ENCODE measurements at regions not wholly inside any gene's neighbourhood (a gene's known extent, or its start where the extent isn't known, plus 50 kb on each side); places are given as distances from the start of the nearest gene placed in this dataset.
"Not testable (repeated sequence)": the region's sequence is repeated elsewhere in the genome, so short reads cannot be mapped to it uniquely, and the experiment has no call there.

DNA sequence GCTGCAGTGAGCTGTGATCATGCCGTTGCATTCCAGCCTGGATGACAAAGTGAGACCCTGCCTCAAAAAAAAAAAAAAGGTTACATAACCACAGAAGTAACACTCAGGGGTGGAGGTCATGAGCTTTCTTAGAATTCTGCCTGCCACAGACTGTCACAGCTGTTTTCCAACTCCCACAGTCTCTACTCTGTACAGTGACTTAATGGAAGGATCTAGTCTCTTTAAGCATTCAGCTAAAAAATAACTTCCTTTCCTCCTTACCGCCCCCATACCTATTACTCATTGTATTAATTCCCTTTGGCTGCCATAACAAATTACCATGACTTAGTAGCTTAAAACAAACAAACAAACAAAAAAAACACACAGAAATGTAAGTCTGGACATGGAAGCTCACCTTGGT lies 99.6 kb upstream of the UBE2E1 start:
- no peak for DNase-seq (ENCODE audit: low read depth in 3 of 3)

DNA sequence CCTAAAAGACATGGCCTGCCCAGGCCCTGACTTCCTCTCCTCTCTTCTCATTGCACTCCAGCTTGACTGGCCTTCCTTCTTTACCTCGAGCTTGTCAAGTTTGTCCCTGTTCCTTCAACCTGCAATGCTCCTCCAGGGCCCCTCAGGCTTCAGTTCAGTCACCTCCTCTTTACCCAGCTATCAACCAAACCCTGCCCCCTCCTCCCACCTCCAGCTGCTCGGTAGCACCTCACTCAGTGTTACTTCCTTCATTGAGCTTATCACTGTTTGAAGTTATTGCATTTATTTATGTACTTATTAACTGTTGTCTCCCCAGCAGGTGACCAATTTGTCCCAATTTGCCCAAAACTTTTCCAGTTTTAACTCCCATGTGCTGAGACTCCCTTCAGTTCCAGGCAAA lies 95.8 kb upstream of the UBE2E1 start:
- no peak for DNase-seq (ENCODE audit: low read depth in 3 of 3)

DNA sequence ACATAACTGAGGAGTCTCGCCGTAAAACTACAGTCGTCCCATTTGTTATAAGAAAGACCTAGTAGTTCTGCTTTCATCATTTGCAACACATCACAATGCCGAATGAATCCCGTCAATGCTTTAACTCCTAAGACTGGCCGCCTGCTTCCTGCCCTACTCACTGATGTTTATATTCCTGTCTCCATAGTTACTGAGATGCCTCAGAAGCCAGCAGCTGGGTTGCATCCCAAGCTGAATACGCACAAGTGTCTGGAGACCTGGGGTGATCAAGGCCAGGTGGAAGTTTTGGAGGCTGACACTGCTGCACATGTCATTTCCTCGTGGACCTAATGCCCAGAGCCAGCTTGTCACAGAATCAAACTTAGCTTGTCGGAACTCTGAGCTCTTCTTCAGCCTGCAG lies 95.2 kb upstream of the UBE2E1 start:
- DNase-seq (ENCODE audit: low read depth in 3 of 3) = no peak

DNA sequence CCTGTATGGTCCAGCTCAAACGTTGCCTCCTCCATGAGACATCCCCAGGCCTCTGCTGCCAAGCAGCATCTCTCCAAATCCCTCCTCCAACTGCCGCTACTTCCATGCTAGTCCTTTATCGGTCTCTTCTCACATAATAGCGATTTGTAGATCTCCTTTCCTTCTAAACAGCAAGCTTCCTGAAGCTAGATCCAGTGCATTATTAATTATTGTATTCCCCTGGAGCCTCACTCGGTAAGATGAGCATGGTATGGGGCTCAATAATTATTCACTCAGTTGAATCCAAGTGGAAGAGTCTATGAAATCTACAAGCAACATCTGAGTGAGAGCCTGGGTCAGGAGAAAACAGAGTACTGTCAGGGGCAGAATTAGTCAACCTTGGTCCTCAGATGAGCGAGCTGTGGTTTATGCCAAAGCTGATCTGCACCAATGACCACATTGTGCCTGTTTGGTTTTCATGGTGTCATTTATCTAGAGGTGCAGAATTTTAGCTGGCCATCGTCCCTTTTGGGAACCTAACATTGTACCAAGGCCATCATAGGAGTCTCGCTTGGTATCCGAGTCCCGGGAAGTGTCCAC lies 93.8 kb upstream of the UBE2E1 start:
- no peak for DNase-seq (ENCODE audit: low read depth in 3 of 3)

DNA sequence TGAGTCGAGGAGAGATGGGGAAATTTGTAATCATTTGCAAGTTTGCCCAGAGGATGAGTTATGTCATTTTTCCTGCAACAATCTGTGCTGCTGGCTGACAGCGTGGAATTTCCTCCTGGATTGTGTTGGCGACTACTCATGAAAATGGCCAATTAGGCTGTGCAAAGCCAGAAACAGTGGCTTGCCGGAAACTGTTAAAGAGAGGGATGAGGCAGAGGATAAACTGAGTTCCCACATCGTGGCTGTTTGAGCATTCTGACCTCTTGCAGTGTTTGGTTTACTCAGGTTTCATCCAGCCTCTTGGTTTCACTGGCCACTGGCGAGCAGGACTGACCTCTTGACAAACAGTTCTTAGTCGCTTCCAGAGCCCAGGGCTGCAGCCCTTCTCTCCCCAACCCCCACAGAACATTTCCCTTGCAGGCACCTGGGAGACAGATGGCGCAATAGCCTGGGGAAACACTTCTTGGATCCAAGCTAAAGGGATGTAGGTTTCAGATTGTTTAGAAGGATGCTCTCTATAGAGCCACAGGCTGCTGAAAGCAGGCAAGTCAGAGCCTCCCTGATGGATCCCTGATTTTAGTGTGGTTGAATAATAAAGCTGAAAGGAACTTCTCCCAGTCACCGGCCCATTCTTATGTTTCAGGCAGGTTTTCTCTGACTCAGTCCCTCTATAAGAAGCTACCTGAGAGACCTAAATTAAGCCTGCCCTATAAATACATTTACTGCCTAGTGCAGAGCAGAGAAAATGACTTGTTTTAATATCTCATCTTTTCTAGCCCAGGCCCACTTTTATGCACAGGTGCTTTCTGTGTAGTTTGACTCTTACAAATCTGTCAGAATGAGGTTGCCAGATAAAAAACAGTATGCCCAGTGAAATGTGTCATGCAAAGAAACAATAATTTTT lies 92.8 kb upstream of the UBE2E1 start:
- no peak for DNase-seq (ENCODE audit: low read depth in 3 of 3)

DNA sequence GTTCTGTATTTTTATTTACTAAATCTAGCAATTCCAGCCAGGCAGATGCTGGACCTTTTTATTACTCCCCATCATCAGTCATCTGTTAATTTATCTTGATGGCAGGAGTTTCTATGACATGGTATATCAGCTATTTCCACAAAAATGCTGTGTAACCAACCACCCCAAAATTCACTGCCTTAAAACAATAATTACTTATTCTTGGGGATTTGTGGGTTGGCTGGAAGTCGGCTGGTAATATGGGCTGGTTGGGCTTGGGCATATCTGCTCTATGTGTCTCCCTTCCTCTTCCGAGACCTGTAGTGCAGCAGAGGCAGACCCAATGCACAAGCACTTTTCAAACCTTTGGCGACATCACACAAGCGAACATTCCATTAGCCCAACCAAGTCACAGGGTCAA lies 92.1 kb upstream of the UBE2E1 start:
- DNase-seq (ENCODE audit: low read depth in 3 of 3) = no peak

DNA sequence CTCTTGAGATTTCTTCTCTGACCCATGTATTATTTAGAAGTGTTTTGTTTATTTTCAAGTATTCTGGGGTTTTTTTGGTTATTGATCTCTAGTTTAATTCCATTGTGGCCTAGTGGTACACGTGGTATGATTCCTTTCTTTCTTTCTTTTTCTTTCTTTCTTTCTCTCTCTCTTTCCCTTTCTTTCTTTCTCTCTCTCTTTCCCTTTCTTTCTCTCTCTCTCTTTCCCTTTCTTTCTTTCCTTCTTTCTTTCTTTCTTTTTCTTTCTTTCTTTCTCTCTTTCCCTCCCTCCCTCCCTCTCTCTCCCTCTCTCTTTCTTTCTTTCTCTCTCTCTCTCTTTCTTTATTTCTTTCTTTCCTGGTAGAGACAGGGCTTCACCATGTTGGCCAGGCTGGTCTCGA lies 85.7 kb upstream of the UBE2E1 start:
- no peak for DNase-seq (ENCODE audit: low read depth in 3 of 3)

DNA sequence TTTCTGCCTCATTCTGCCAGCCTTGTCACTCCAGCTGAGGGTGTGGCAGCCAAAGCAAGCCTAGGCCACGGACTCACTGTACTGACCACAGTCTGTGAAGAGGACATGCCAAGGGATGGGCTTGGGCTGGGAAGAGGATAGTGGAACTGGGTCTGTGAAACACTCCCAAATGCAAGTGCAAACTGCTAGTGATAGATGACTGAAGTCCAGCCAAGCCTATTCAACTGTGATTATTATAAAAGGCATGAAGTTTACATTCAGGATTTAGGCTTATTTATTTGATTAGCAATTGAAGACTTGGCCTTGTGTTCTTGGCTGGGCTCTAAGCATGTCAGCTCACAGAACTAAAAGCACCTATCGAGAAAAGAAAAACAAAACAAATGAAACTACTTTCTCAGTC lies 84.9 kb upstream of the UBE2E1 start:
- DNase-seq (ENCODE audit: low read depth in 3 of 3) = no peak

DNA sequence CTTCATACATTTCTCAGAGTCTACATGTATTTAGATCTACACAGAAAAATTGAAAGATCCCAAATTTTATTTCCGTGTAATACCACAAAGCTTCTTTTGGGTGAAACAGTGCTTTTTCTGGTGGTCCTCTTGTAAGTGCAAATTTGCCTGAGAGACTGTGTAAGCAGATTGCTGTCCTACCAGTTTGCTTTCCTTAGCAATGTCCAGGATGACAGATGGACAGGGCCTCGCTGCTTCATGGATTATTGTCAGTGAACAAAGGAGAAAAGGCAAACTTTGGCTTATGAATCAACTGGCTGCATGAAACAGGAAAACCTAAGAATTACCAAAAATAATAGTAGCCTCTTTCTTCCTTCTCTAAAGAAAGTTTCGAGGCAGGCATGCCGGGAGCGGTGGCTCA lies 82.6 kb upstream of the UBE2E1 start:
- no peak for DNase-seq (ENCODE audit: low read depth in 3 of 3)

DNA sequence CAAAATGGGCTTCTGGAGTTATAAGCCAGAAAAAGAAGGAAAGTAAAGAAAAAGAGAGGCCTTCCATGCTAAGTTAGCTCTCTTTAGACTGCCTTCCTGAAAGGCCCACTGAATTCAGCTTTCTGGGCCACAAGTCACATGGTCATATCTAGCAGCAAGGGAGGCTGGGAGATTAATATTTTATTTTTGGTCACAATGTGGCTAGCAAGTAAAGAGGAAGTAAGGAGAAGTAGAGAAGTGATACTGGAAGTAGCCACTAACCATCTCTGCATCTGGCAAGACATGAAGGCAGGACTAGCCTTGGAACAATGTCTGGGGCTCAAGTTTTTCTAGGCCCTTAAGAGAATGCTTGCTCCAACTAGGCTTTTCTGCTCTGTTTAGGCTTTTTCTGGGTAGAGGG lies 81.8 kb upstream of the UBE2E1 start:
- no peak for DNase-seq (ENCODE audit: low read depth in 3 of 3)

DNA sequence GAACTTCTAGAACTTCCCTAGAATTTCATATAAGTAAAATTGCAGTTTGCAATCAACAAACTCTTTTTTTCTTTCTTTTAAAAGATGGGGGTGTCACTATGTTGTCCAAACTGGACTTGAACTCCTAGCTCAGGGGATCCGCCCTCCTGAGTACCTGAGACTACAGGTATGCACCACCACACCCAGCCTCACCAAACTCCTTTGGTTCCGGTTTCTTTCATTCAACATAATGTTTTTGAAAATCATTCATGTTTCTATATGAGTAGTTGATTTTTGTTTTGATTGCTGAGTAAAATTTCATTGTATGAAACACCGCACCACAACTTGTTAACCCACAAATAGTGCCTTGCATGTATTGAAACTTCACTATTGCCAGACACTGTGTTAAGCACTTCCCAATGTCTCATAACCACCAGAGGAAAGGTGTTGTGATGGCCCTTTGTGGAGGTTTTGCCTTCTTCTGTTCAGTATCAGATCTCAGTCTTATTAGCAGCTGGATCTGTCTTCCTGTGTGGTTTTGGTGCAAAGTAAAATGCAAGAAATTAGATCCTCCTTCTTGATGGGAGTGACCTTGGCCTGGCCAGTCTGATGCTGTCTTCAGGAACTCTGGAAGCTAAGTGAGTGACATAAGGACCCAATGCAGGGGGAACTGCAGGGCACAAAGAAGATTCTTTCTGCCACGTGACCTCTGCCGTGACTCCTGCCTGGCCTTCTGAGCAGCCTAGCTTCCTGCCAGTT lies 78.8 kb upstream of the UBE2E1 start:
- DNase-seq (ENCODE audit: low read depth in 3 of 3) = no peak

DNA sequence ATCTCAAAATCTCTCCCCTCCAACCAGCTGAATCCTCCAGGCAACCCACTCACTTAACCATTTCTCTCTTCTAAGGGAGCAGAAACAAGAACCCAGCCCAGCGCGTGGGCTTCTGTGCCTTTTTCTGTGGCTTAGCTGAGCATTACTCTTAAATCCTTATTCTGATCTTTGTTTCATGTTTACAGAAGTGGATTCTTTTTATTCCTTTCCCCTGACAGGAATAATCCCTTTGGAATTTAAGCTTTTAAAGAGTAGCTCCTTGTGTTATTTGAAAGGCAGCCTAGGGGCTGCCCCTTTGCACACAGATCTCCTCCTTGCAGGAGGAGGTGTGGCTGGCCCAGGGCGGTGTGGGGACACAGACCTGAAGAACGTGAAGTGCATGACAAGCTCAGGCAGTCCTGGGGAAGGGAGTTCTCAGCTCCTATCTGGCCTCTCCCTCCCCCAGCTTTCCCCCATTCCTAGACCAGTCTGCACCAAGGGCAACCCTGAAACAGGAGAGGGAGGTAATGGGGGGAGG lies 77.1 kb upstream of the UBE2E1 start:
- DNase-seq (ENCODE audit: low read depth in 3 of 3) = no peak

DNA sequence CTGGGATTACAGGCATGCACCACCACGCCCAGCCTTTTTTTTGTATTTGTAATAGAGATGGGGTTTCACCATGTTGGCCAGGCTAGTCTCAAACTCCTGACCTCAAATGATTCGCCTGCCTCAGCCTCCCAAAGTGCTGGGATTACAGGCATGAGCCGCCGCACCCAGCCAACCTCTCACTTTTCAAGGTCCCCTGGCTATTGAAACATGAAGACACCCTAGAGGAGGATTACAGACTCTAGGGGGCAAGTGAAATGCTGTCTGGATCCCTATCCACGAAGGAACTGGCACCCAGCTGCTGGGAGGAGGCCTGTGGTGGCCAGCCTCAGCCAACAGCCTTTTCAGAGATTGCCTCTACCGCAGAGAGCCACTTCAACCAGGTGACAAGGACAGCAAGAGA lies 76.4 kb upstream of the UBE2E1 start:
- not testable (repeated sequence) for DNase-seq (ENCODE audit: low read depth in 3 of 3)

DNA sequence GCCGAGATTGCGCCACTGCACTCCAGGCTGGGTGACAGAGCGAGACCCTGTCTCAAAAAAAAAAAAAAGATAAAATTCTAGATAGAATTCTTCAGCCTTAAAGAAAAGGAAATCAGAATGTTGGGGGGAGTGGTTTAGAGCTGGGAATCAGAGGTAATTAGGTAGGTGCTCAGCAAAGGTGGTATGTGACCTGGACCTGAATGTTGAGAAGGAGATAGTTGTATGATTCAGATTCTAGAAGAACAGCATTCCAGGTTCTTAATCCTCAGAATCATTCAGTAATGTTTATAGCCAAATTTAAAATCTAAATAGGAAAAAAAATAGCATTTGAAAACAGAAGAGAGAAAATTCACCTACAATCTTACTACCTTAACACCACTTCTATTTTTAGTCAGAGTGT lies 71.3 kb upstream of the UBE2E1 start:
- no peak for DNase-seq (ENCODE audit: low read depth in 3 of 3)

DNA sequence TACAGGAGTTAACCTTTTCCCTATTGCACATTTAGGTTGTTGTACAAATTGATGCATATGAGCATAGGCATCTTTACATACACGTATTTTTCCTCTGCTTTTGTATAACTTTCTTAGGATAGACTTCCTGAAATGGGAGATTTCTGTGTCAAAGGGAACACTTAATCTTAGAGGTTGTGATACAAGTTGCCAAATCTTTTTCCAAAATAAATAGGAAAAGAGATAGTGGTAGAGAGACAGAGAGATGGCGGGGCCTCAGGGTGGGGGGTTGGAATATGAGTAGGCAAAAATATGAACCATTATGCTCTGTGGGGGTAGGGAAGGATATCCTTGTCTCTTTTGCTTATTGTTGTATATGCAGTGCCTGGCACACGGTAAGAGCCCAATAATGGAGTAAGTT lies 70.7 kb upstream of the UBE2E1 start:
- no peak for DNase-seq (ENCODE audit: low read depth in 3 of 3)

DNA sequence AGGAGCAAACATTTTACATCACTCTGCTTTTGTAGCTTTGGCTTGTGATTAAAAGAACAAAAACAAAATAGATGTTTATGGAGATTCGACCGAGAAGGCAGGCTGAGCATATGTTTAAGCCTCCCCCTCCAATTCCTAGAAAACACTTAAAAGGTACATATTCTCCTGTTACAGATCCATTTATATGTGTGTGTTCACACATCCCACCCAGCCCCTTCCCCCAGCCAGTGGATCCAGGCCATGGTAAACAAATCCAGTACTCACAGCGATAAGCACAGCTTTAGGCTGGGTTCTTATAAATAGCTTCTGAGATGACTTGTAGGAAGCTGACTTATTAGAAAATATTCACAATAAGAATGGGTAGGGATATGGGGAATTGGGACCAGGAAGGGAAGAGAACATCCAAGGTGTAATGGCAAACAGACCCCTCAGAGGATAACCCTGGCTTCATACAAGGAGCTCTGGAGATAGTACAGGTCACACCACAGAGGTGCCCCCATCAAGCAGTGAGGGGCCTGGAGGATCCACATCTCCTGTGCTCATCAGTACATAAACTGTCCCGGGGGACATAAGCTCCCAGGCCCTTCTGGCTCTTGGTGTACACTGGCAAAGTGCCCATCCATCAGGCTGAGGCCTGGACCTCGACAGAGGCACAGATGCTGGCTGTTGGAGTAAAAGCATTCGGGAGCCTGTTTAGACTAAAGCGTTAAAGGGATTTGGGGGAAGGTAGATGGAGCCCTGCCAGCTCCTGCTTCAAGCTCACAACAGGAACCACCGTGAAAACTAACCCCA lies 70.0 kb upstream of the UBE2E1 start:
- DNase-seq (ENCODE audit: low read depth in 3 of 3) = no peak

DNA sequence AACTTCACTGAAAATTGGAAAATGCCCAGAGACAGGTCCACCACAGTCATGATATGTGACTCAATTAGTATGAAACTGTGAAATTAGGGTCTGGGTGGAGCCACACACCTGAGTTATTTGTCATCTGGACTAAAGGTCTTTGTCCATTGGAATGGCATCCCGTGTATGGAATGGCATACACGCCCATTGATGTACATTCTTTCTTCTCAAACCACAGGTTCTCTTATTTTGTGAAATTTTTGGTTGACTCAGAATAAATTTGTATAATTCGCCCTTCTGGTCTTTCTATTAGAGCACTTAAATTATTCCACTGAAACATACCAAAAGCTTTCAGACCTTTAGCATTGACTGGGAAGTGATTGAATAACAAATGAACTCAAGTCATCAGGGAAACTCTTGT lies 66.8 kb upstream of the UBE2E1 start:
- no peak for DNase-seq (ENCODE audit: low read depth in 3 of 3)

DNA sequence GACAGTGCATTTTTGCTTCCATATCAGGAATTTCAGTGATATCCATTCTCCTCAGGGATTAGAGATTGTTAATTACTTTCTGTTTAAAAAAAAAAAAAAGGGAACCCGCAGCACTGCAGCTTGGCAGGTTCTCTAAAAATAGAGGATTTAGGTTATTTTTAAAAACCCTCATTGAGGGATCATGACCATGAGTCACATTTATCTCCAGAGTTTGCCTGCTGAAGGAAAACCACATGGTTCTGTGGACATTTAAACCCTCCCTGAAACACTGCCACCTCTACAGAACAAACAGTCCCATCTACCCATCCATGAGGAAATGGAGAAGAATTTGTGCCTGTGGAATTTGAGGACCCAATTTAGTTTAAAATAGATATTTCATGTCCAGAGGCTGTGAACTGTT lies 66.2 kb upstream of the UBE2E1 start:
- no peak for DNase-seq (ENCODE audit: low read depth in 3 of 3)

DNA sequence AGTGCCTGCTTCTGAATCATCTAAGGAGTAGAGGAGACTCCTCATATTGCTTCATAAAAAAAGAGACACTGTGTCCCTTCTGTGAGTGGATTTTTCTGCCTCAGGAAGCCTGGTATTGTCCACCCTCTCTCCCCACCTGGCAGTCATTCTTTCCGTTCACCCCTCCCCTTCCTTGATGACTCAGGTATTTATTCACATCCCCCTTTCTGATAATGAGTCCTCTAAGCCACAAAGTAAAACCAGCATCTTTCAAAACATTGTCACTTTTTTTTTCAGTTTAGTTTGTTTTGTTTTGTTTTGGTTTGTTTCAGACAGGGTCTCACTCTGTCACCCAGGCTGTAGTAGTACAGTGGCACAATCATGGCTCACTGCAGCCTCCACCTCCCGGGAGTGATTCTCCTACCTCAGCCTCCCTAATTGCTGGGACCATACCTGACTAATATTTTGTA lies 65.2 kb upstream of the UBE2E1 start:
- peak in 2 of 3 experiments; percentile 8 to 9 for DNase-seq (ENCODE audit: low read depth in 3 of 3)

DNA sequence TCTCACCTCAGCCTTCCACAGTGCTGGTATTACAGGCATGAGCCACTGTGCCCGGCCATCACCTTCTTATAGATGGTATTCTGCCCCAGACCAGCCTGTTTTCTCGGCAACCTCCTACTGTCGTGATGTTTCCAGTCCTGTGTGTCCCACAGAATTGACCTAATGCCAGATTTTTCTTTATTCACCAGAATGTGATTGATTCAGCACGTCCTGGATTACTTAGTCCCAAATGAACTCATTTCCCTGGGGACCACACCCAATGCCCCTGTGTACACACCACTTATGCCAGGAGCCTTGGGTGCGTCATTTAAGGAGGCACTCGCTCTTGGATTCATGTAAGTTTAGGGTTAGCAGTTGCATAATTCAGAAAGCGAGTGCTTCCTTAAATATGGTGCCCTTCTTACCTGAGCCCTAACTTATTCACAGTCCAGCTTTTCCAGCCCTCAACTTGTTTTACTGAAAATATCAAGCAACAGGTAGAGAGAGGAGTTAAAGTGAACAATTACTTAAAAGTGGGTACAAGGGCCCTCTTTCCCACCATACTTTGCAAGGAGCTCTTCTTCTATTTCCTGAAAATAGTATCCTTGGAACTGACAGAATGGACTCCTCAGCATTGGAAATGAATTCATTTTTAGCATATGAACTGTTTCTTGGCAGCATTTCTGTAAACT lies 64.6 kb upstream of the UBE2E1 start:
- no peak for DNase-seq (ENCODE audit: low read depth in 3 of 3)

DNA sequence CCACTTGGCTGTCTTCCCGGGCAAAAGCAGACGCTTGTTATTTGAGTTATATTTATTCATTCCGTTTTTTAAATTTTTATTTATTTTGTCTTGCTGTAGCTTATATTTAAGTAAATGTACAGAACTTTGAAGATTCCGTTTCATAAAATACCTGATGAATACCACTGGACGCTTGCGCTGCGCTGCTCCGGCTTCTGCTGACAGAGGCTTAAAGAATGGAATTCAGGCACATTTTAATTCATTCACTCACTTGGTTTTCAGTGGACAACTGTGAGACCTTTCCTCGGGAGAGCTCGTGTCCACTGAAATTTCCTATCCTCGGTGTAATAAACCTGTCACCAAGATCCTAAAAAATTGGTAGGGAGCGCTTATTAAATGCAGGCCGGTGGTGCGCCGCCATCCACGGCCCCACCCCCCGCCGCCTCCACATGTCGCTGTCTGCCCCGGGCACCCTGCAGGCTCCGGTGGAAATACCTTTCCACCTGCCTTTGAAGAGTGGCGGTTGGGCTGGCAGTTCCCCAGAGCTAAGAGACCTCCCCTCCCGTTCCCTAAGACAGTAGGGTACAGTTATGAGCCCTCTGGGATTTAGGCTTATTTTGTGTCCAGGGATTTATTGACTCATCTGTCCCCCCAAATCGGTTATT lies 62.5 kb upstream of the UBE2E1 start:
- no peak for DNase-seq (ENCODE audit: low read depth in 3 of 3)

All from stimulated activated CD4-positive, alpha-beta T cell treated with anti-CD3 and anti-CD28 coated beads, TNF-alpha, amount 100 ng/mL, for 24 hours (primary cell).